GM11168 (cell line): ENCODE measurements at regions not wholly inside any gene's neighbourhood (a gene's known extent, or its start where the extent isn't known, plus 50 kb on each side); places are given as distances from the start of the nearest gene placed in this dataset.

ENCODE experiments used
- in situ Hi-C: fragments of 300-500 bp; cut with MboI; formaldehyde crosslinking; loops from one replicate; pipeline ENCODE4 v1.12.0; 2022; ENCODE audit warnings: low sequenced_read_pairs; ENCODE audit not compliant: unreplicated experiment

GRCh38 chr2:217694291-217694690 lies 308.5 kb downstream of the TNS1 start:
- in situ Hi-C loops, result no loop called here

- in situ Hi-C loops, result no loop called here
Observed at GRCh38 chr2:217693363-217693762, 309.4 kb downstream of the TNS1 start.

- in situ Hi-C loops, result no loop called here
Observed at GRCh38 chr2:217691920-217692666, 310.7 kb downstream of the TNS1 start.

- in situ Hi-C loops, result no loop called here
Observed at GRCh38 chr2:217691516-217691915, 311.3 kb downstream of the TNS1 start.

GRCh38 chr2:217689053-217689452 lies 313.7 kb downstream of the TNS1 start:
- in situ Hi-C loops, result no loop called here

- in situ Hi-C loops, result no loop called here
Observed at GRCh38 chr2:217688494-217688893, 314.3 kb downstream of the TNS1 start.

GRCh38 chr2:217687771-217688170 lies 315.0 kb downstream of the TNS1 start:
- in situ Hi-C loops, result no loop called here

GRCh38 chr2:217685255-217685605 lies 317.6 kb downstream of the TNS1 start:
- in situ Hi-C loops, result no loop called here

GRCh38 chr2:217684431-217685254 lies 318.2 kb downstream of the TNS1 start:
- in situ Hi-C loops, result no loop called here

- in situ Hi-C loops, result no loop called here
Observed at GRCh38 chr2:217683106-217683870, 319.5 kb downstream of the TNS1 start.

- in situ Hi-C loops, result no loop called here
Observed at GRCh38 chr2:217681791-217682190, 321.0 kb downstream of the TNS1 start.

- in situ Hi-C loops, result no loop called here
Observed at GRCh38 chr2:217680381-217680780, 322.4 kb downstream of the TNS1 start.

GRCh38 chr2:217673627-217674026 lies 329.2 kb downstream of the TNS1 start:
- in situ Hi-C loops, result no loop called here

- in situ Hi-C loops, result no loop called here
Observed at GRCh38 chr2:217672472-217672871, 330.3 kb downstream of the TNS1 start.

- in situ Hi-C loops, result no loop called here
Observed at GRCh38 chr2:217671871-217672270, 330.9 kb downstream of the TNS1 start.

GRCh38 chr2:217671075-217671474 lies 331.7 kb downstream of the TNS1 start:
- in situ Hi-C loops, result no loop called here

GRCh38 chr2:217669831-217670230 lies 333.0 kb downstream of the TNS1 start:
- in situ Hi-C loops, result no loop called here

GRCh38 chr2:217667512-217667911 lies 335.3 kb downstream of the TNS1 start:
- in situ Hi-C loops, result no loop called here

GRCh38 chr2:217667035-217667434 lies 335.8 kb downstream of the TNS1 start:
- in situ Hi-C loops, result no loop called here

GRCh38 chr2:217666338-217666737 lies 336.5 kb downstream of the TNS1 start:
- in situ Hi-C loops, result no loop called here

GRCh38 chr2:217664761-217665160 lies 338.0 kb downstream of the TNS1 start:
- in situ Hi-C loops, result no loop called here
